Activated CD4-positive, alpha-beta T cell treated with anti-CD3 and anti-CD28 coated beads for 1 hour (primary cell): ENCODE measurements at regions not wholly inside any gene's neighbourhood (a gene's known extent, or its start where the extent isn't known, plus 50 kb on each side); places are given as distances from the start of the nearest gene placed in this dataset.

Experiments used
- DNase-seq: peaks from one replicate; pipeline ENCODE4 v3.0.0-alpha.2; 2020

- DNase-seq, result no peak
Observed at GRCh38 chr13:105658431-105658830, 877.0 kb downstream of the EFNB2 start.

DNA sequence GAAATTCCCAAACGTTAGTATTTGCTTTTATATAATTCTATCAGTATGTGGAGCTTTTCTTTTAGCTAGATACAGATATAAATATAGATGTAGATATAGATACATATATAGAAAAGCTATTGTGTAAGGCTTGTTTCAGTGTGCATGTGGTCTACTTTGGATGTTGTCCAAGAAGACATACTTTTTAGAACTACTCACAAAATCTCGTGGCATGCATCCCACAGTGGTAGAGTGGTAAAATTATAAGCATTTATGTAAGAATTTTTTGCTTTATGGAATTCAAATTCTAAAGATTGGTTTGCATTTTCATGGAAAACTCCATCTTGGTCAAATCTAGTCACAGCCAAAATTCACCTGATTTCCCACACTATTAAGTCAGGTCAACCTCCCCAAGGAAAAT, 880.4 kb downstream of the EFNB2 start:
- DNase-seq, result no peak

GRCh38 chr13:105643966-105644365, 891.5 kb downstream of the EFNB2 start:
- no peak for DNase-seq

DNA sequence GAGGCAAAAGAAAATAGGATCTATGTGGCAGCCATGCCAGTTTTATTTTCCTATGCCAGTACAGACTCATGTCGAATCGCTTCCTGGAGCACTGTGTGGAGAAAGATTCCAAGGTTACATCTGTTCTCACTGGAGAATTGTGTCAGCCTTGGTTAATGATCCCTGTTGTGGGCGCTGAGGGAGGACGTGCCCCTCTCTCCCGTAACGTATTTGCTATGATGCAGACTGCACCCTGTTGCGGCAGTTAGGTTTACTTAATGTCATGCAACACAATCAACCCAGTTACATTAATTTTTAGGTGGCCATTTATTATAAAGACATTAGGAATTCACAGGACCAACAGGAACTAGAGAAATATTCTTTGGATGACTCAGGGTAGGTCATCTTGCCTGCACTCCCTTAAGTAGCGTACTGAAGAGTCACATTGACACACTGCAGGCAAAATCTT, 892.9 kb downstream of the EFNB2 start:
- DNase-seq, result no peak

DNA sequence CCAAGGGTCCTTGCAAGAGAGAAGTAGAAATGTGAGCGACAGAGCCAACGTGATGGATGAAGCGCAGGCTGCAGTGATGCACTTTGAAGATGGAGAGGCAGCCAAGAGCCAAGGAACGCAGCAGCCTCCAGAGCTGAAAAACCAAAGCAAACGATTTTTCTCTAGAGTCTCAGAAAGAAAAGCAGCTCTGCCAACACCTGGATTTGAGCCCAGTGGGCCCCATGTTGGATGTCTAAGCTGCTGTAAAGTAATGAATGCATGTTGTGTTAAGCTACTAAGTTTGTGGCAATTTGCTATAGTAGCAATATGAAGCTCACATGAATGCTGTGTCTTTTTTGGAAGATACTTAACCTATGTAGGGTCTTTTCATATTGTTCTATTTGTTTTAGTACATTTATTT, 894.3 kb downstream of the EFNB2 start:
- DNase-seq, result no peak

GRCh38 chr13:105638426-105638825, 897.0 kb downstream of the EFNB2 start:
- DNase-seq, result no peak

DNA sequence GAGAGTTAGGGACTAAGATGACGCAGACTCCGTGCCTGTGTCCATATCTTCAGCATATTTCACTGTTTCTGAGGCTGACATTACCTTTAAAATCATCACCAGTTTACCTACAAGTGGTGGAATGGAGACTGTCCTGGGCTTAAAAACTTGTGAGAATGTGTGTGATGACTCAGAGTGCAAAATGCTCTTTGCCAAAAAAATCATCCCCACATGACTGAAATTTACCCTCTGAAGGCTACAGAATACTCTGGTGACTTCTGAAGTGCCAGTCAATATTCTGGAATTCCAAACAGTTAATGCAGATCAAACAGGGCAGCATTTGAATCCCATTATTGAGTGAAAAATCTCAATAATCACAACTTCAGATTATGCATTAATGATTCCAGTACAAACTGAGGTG, 901.4 kb downstream of the EFNB2 start:
- DNase-seq, result no peak

GRCh38 chr13:105630431-105630830, 905.0 kb downstream of the EFNB2 start:
- no peak for DNase-seq

GRCh38 chr13:105627270-105627669, 908.2 kb downstream of the EFNB2 start:
- no peak for DNase-seq

DNA sequence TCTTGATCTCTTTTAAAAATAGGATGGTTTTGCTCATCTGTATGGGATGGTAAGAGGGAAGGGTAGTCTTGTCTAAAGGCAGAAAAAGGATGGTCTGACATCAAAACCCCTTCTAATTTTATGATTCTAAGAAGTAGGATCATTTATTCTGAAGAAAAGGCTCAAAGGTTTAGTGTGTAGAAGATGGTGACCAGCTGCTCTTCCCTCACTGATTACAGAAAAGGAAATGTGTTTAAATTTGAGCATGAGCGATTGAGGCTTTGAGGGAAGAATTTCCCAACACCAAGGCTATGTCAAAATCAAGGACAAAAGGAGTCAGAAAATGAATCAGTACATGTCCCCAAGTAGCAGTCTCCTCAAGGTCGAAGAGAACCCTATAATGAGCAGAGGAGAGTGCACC, 909.8 kb downstream of the EFNB2 start:
- DNase-seq, result no peak

DNA sequence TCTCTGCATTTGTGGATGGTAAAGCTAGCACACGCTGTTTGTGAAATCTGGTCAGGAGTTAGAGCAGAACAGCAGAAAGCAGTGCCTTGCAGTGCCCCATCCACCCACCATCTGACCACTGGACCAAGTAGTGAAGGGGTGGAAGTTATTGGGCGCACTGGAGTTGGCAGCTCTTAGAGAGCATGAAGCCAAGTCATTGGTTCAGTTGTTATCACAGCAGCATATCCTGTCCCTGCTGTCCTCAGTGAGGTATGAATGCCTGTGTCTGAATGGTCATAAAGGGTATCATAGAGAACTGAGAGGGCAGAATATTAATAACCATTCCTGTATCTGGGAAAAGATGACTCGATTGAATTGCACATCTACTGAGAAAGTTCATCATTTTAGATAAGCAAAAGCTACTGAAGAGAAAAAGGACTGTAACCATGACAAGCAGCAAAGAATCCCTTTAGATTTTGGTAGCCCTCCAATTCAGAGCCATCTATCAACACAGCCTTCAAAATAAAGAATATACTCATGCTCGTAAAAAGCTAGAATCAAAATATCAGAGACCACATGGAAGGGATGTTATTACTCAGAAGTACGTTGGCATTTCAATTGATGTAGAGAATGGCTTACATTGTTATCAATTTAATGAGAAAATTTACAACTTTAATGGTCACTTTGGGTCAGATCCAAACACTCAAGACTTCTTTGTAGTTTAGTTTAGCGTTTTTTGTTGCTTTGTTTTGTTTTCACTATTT, 919.0 kb downstream of the EFNB2 start:
- DNase-seq, result no peak

- no peak for DNase-seq
Observed at GRCh38 chr13:105612541-105612940, 922.9 kb downstream of the EFNB2 start.

- DNase-seq, result no peak
Observed at GRCh38 chr13:105611424-105611823, 924.0 kb downstream of the EFNB2 start.

DNA sequence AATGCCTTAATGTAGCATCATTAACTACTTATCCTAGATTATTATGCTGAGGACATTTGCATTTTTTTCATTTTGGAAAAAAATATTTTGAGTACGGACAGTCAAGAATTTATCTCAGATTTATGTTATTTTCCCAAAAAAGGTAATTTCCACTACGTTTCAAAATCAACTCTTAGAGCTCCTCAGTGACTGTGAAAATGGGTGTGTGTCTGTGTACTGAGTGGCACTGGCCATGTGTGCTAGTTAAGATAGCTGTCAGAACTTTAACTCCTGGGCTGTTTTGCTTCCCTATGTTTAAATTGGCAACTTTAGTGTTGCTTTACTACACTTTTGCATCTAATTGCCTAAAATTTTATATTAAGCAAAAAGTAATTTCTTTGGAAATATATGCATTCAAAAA, 927.4 kb downstream of the EFNB2 start:
- DNase-seq, result no peak

- DNase-seq, result no peak
Observed at GRCh38 chr13:105607426-105607825, 928.0 kb downstream of the EFNB2 start.

- no peak for DNase-seq
Observed at GRCh38 chr13:105607016-105607415, 928.4 kb downstream of the EFNB2 start.

- no peak for DNase-seq
Observed at GRCh38 chr13:105602956-105603670, 932.3 kb downstream of the EFNB2 start.

- no peak for DNase-seq
Observed at GRCh38 chr13:105599477-105600037, 935.9 kb downstream of the EFNB2 start.

DNA sequence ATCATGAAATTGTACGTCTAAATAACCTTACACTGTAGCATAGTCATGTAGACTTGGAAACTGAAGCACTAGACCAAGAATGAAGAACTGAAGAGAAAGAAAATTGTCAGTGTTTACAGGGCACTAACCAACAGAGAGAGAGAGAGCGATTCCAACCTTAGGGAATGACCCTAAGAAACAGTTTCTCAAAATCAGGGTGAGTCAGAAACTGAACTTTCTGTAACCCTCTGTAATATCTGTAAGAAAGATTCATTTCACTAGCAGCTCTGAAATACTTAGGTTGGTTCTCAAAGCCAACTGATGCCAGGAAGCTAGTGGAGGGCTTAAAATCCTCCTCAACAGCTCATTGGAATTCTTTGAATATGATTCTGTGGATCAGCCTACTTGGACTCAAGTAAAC, 936.9 kb downstream of the EFNB2 start:
- DNase-seq, result no peak

- no peak for DNase-seq
Observed at GRCh38 chr13:105597573-105597972, 937.9 kb downstream of the EFNB2 start.

GRCh38 chr13:105595471-105595870, 940.0 kb downstream of the EFNB2 start:
- DNase-seq, result no peak

GRCh38 chr13:105591277-105591676, 944.2 kb downstream of the EFNB2 start:
- no peak for DNase-seq

GRCh38 chr13:105587786-105588185, 947.7 kb downstream of the EFNB2 start:
- DNase-seq, result no peak
